IPS DF 4.7 (cell line): ENCODE measurements at regions not wholly inside any gene's neighbourhood (a gene's known extent, or its start where the extent isn't known, plus 50 kb on each side); places are given as distances from the start of the nearest gene placed in this dataset.
"Not testable (repeated sequence)": the region's sequence is repeated elsewhere in the genome, so short reads cannot be mapped to it uniquely, and the experiment has no call there.

ENCODE experiments used
- DNase-seq: peaks from one replicate; pipeline ENCODE4 v3.0.0-alpha.2; 2013; ENCODE audit warnings: low spot score; ENCODE audit errors: extremely low read depth

GRCh38 chr10:9807846-9808245 is 1209.8 kb upstream of the CELF2 start:
- no peak for DNase-seq

GRCh38 chr10:9811601-9812000 is 1206.1 kb upstream of the CELF2 start:
- DNase-seq: no peak

GRCh38 chr10:9814285-9814864 is 1203.3 kb upstream of the CELF2 start:
- no peak for DNase-seq

DNA sequence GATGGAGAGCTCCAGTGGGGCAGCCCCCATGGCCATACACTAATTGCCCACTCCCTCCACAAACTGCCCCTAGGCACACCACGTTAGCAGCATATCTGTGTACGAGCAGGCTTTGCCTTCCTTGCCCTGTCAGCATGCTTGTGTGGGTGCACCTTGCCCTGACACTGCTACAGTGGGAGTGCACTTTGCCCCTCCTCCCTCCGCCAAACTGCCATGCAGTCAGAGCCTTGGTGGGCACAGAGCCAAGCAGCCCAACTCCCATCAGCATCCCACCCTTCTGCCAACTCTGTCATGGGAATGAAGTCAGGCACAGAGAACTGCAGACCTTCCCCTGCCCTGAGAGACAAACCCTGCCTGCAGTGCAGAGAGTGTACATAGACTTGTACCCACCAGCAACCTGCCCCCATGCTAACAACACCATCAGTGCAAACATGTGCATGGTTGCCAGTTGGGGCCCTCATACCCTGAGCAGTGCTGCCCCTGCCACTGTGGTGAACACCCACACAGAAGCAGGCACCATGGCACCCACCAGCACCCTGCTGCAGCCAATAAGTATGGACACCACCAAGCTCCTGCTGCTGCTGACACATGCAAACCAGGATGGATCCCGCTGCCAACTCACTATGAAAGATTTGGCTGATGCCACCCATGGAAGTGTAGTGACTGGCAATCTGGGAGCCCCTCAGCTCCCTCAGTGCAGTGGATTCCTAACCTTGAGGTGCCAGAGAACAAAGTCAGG is 1197.7 kb upstream of the CELF2 start:
- no peak for DNase-seq

GRCh38 chr10:9823268-9823930 is 1194.3 kb upstream of the CELF2 start:
- DNase-seq: no peak

DNA sequence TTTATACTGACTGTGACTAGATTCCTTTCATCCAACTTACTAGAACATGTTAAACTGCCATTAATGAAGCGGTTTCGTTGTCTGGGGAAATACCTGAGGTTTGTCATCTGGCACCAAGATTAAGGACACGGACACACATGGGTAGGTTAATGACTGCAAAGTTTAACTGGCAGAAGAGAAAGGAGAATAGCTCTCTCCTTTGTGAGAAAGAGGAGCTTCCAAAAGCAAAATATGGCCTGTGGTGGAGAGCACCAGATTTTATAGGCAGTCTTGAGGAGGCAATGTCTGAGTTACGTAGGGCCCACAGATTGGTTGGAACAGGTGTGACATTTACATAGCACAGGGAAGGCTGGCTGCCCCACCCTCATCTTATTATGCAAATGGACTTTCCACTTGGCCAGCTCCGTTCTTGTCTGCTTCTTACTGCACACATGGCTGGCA is 1193.0 kb upstream of the CELF2 start:
- DNase-seq: no peak

DNA sequence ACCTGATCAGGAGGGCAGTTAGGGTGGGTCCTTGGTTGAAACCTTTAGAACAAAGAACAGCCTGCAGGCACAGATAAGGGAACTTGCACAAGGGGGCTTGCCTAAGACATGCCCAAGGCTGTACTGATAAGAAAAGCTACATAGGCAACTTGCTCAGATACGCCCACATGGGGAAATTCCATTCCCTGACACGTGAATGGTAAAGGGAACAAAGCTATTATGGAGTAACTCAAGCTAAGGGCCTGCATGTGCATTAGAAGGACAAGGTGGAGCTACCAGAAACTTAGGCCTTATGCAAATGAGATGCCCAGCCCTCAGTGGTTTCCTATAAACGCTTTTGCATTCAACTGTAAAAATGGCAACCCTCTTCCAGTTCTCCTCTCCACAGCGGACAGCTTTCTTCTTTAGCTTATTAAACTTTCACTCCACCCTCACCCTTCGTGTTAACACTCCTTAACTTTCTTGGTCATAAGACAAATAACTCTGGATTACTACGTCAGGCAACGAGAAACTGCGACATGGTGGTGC is 1192.1 kb upstream of the CELF2 start:
- DNase-seq: no peak

DNA sequence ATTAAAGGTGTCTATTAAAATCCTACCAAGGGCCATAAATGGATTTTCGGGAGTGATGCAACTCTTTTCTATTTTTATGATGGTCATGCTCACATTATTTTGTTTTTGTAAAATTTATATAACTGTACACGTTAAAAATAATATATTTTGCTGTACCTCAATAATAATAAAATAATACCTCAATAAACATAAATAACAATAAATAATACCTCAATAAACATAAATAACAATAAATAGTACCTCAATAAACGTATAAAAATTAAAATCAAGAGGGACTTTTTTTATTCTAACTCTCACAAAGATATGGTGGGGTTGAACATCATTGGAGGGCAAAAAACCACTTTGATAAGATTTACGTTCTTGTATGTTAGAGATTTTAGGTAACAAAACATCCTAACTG is 1189.6 kb upstream of the CELF2 start:
- no peak for DNase-seq

GRCh38 chr10:9833942-9834341 is 1183.7 kb upstream of the CELF2 start:
- DNase-seq: no peak

DNA sequence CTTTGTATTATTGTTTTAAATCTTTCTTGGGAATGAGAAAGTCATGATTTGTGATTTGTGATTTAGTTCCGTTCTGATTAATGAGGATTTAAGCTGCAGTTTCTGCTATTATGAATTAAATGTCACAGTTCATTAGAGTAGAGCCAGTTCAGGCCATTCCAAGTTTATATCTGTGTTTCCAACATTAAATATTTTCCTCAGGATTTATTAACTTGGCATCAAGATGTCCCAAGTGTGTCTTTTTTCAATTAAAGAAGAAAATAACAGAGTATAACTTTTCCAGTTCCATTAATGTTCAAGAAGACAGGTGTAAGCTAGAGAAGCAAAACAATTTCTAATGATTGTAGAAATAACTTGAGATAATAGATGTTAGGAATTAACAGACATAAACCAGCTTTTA is 1183.2 kb upstream of the CELF2 start:
- DNase-seq: no peak

DNA sequence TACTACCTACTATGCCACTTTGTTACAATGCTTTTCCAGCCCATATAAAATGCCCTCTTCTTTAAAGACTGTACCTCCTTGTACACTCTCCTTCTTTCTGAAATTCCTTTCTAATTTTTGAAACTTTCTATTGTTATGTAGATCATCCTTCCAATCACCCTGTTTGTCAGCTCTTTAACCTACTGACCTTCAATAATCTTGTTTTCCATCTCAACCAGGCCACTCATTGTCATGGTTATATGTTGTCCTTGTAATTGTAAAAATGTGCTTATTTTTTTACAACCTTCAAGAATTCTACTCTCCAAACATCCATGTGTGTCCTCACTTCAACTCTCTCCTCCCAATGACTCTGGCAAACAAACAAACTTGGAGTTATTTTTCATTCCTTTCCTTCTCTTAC is 1172.6 kb upstream of the CELF2 start:
- no peak for DNase-seq

DNA sequence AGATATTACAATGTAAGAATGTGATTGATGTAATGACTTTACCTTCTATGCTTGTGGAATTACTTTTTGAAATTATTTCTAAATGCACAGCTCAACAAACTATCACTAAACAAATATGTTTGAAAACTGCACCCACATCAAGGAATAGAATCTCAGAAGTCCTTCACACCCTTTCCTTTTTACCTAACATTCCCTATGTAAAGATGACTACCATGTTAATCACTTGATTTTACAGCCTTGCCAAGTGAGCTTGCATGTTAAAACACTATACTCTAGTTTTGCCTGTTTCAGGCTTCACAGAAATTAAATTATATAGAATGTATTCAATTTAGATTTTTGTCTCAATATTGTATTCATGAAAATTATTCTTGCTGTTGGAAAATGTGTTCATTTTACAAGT is 1169.4 kb upstream of the CELF2 start:
- no peak for DNase-seq

- DNase-seq: no peak
These were observed 1168.7 kb upstream of the CELF2 start for GRCh38 chr10:9848981-9849380.

GRCh38 chr10:9850415-9850814 is 1167.3 kb upstream of the CELF2 start:
- no peak for DNase-seq

- DNase-seq: no peak
These were observed 1165.9 kb upstream of the CELF2 start for GRCh38 chr10:9851808-9852207.

GRCh38 chr10:9853405-9854355 is 1164.0 kb upstream of the CELF2 start:
- DNase-seq: no peak

- not testable (repeated sequence) for DNase-seq
These were observed 1162.2 kb upstream of the CELF2 start for GRCh38 chr10:9855451-9855850.

GRCh38 chr10:9858816-9859215 is 1158.9 kb upstream of the CELF2 start:
- no peak for DNase-seq

DNA sequence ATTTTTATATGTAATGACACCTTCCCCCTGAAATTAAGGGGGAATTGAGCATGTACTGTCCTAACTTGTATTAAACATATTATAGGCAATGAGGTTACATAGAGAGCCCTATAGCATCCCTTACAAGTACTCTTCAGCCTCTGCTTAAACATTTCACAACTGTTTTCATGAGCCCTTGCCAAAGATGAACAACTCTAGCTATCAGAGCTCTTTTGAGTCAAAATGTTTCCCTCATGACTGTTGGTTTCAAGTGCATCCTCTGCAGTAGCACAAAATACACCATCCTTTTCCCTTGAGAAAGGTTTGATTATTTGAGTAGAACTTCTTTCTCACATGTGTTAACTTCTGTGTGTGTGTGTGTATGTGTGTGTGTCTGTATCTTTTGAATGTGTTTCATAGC is 1157.6 kb upstream of the CELF2 start:
- DNase-seq: no peak

- no peak for DNase-seq
These were observed 1154.0 kb upstream of the CELF2 start for GRCh38 chr10:9863559-9864121.

DNA sequence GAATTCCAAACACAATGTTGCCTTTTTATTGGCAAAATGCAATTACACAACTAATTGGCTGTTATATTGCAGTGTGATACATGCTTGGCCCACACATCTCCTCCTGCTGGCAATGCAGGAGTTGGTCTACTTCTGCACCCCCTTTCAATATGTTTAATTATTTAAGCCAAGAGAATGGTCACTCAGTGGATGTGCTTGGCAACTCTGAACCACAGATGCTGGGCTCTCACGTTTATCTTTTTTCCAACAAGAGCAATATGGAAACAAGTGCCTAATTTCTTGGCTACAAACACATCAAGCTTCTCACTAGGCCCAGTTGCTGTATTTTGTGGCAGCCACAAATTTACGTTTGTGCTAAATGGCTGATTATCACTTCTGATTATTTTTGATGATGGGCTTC is 1149.2 kb upstream of the CELF2 start:
- no peak for DNase-seq
